SW 1271 (cell line): ENCODE measurements at regions not wholly inside any gene's neighbourhood (a gene's known extent, or its start where the extent isn't known, plus 50 kb on each side); places are given as distances from the start of the nearest gene placed in this dataset.
"Not testable (repeated sequence)": the region's sequence is repeated elsewhere in the genome, so short reads cannot be mapped to it uniquely, and the experiment has no call there.

Source experiments
- DNase-seq, 2 experiments: peaks; one replicate each; lab custom pipeline; 2025; lab: John Stamatoyannopoulos, UW

- no peak for DNase-seq
Measured at GRCh38 chr5:17364987-17365810, 132.8 kb upstream of the TAF11L2 start.

- DNase-seq, result no peak
Measured at GRCh38 chr5:17365811-17366138, 132.3 kb upstream of the TAF11L2 start.

DNA sequence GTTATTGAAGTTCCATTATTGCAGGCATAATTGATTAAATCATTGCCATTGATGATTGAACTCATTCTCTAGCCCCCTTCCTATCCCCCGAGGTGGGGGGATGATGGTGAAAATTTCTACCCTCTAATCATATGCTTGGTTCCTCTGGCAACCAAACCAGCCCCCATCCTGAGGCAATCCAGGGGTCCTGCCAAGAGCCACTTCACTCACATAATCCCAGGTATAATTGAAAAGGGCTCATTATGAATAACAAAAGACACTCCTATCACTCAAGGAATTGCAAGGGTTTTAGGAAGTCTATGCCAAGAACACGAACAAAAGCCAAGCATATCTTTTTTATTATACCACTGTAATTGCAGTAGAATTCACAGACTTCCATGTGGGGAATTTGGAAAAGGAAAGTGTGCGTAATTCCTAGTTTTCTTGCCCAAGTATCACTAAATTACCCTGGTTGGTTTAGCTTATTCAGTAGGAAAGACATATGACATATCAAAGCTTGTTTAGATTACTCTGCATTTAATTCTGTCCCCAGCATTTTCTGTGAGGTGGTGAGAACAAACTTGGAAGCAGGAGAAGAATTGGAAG, 130.7 kb upstream of the TAF11L2 start:
- no peak for DNase-seq

DNA sequence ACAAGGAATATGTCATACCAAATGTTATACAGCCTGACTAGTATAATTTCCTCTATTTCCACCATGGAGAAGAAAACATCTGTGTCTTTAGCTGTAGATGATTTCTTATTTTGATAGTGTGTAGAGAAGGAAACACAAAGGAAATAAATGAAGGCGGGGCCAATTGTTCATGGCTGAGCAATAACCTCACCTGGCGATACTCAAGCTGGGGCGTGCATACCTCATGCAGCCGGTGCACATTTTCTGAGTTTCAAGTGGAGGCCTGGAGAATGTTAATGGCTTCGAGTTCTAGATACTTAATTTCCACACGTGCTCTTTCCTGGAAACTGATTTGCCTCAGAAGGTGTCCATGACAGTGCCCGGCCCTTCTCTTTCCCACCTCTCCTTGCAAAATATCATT, 127.4 kb upstream of the TAF11L2 start:
- no peak for DNase-seq

DNA sequence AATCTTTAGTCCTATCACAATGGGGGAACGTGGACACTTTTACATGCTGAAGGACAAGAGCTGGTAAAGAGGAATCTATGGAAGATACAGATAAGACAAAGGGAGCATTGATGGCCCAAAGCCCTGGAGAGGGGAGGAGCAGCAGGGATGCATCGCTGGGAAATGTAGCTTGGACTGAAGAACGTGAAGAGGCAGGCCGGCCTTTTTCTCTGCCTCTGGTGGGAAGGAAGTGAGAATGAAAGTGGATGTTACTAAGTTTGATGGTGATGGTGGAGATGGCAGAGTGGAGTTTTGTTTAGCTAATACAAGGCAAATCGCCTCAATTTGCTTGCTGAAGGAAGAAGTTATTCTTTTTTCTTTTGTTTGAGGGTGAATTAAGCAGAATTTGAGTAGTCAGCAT, 124.6 kb upstream of the TAF11L2 start:
- DNase-seq, result no peak

DNA sequence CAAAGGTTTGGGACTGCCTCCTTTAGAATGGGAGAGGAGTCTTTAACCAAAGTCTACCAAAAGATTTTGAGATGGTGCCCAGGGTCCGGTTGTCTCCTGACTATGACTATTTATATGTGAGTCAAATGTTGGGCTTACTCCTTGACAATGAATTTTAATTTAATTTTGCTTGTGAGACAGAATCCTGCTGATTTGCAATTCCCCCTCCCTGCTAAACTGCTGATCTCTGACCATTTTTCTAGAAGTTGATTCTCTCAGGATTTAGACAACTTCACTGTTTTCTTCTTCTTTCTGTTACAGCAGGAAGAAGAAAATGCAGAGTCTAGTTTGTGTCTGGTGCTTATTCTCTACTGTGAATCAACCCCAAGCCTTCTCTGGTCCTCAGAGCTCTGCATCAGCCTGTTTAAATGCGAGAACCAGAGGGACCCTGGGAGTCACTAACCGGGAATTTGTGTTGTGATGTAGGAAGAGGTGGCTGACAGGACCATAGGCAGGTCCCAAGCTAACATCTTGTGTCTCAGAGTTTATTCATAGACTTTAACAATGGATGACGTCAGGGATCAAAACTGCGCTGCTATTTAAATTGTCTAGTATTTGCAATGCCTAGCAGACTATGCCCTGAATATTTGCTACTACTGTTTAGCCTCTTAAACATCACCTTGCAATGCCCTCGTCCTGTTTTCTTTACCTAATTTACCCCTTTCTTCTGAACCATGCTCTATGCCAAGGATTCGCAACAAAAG, 124.0 kb upstream of the TAF11L2 start:
- DNase-seq, result no peak

DNA sequence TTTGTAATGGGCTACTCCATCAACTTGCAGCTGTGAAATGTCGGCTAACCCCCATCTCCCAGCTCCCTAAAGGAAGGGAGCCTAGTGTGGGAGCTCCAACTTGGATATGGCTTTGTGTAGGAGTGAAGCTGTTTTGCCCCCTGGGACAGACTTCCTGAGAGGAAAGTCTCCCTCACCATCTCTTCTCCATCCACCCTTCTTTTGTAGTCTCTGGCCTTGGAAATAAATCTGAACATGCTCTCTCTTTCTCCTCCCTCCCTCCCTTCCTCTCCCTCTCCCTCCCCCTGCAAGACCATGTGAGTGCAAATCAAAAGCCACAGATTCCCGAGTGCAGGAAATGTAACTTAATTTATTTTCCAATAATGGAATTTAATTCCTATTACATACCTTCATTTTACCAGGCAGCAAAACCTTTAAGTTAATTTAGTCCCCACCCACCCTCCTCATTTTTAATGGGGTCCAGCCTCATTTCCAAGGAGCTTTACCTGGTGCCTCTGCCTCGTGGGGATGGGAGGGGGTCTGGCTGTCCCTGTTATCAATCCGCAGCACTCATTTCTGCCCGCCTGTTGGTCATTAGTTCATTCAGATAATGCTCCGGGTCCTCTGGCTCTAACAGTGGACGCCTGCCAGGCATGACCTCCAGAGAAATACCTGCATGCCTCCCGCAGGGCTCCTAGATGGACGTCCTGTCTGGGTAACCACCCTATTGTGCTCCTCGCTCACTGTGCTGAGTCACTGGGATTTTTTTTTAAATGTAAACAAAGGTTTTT, 122.9 kb upstream of the TAF11L2 start:
- DNase-seq, result no peak

- DNase-seq, result not testable (repeated sequence)
Measured at GRCh38 chr5:17375886-17376285, 122.1 kb upstream of the TAF11L2 start.

DNA sequence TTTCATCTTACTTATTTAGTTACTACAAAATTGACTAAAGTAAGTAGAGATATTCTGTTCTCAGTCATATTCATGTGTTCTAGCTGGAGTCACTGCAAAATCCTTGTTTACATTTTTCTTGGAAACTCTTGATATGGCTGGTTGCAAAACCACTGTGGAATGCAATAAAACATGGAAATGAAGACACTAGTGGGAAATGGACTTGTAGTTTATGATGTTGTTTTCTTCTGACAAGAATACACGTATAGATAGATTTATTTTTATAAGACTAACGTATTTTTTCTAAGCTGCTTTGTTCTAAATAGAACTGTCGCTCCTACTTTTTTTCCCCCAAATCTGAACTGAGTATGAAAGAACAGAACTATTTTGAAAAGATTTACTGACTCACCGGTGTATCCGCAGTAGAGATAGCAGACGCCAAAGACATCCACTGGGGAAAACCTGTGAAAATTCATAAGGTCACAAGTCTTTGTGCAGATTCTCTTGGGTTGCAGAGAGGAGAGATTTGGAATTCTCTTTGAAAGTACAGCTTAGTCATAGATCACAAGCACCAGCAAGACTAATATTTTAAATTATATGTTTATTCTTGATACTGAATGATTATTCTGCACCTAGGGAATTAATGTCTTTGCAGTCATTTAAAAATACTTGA, 119.6 kb upstream of the TAF11L2 start:
- DNase-seq, result no peak

- no peak for DNase-seq
Measured at GRCh38 chr5:17379100-17379951, 118.7 kb upstream of the TAF11L2 start.

DNA sequence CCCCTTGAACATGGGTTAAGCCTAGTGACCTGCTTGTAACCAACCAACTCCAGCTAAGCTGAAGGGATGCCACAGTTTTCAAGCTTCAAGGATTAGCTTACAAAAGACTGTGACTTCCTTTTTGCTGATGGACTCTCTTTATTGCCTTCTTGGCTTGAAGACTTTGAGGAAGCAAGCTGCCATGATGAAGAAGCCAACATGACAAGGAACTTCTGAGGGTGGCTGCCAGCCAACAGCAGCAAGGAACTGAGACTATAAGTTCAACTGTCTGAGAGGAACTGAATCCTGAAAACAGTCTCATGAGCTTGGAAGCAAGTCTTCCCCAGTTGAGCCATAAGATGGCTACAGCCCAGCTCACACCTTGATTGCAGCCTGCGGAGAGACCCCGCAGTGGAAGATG, 116.1 kb upstream of the TAF11L2 start:
- no peak for DNase-seq

GRCh38 chr5:17383526-17383925, 114.5 kb upstream of the TAF11L2 start:
- no peak for DNase-seq

DNA sequence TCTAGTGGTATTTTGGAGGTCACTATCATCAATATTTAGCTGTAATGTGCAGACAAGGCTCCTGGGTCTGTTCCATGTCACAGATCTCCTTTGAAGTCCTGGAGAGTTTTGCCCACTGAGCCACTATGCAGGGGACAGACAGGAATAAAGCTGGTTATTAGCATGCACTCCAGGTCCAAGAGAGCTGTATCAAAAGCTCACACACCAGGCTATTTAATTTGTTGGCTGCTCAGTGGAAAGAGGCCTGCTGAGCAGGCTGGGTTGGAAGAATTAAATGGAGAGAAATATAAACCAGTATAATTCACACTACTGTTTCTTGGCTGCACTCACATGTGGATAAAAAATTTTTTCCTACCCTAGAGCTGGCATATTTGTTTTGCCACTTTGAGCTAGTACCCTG, 113.8 kb upstream of the TAF11L2 start:
- DNase-seq, result no peak

DNA sequence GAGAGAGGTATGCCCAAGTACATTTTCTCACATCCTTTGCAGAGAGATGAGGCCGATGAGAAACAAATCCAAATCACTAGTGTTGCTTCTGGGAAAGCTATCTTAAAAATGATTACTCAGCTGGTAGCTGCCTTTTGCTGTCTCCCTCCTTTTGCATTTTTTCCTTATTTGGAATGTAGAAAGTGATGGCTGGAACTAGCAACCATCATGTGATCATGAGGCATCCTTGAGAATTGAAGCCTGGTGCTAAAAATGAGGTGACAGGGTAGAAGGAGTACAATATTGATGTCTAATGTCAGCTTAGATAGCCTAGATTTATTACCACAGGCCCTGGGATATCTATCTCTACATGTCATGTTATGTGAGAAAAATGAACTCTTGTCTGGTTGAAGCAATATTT, 109.3 kb upstream of the TAF11L2 start:
- DNase-seq, result no peak

DNA sequence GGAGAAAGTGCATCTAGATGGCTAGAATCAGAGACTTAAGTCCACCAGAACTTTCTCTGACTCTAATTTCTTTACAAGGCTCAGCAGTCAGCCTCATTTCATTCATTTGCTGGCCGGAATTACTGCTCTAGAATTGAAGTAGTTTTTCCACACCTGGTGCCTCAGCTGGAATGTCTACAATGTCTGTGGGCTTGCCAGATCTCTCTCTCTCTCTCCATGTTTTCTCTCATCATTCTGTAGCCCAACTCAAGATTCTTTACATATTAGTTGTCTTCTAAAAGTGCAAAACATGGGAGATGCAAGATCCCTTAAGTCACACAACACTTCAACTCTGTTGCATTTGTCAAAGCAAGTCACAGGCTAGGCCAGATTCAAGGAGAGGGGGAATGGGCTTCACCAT, 103.9 kb upstream of the TAF11L2 start:
- DNase-seq, result no peak

DNA sequence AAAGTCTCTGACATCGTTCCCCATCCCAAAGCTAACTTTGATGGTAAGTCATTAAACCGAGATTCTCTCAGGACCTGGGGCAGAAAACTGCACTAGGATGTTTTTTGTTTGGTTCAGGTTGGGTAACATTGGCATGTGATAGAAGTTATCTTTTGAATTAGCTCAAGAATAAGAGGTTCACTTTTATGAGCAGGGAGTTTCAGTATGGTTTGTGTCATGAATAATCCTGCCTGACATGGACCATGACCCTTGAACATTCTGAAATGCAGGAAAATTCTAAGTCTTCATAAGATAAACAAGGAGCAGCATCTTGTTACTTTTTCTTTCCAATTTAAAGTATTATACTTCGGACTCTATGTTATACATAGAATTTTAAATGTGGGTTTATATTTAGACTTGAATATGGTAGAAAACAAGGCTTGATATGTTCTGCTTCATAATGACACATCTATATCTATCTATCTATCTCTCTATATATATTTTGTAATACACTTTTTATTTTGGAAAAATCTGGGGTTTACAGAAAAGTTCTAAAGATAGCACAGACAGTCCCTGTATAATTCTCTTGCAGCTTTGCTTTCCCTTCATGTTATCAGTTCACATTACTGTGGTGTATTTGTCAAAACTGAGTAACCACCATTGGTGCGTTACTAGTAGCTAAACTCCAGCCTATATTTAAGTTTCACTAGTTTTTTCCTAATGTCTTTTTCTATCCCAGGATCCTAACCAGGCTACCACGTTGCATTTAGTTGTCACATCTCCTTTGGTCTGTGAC, 102.7 kb upstream of the TAF11L2 start:
- no peak for DNase-seq

GRCh38 chr5:17396247-17396646, 101.8 kb upstream of the TAF11L2 start:
- DNase-seq, result no peak

DNA sequence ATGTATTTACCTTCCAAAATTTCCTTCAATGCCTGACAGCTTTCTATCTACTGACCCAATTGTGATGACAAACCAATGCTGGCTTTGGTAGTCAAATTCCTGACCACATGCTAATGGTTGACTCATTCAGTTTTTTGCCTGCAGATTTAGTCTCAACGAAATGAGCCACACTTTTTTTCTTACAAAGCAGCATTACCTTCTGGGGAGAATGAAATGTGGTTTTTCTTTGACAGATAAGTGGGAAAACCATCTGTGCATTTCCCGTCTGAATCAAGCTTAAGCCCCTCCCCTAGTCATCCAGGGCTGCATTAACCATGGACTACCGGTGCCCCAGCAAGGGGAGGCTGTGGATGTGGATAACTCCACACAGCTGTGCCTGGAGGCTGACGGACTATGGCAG, 99.6 kb upstream of the TAF11L2 start:
- no peak for DNase-seq

DNA sequence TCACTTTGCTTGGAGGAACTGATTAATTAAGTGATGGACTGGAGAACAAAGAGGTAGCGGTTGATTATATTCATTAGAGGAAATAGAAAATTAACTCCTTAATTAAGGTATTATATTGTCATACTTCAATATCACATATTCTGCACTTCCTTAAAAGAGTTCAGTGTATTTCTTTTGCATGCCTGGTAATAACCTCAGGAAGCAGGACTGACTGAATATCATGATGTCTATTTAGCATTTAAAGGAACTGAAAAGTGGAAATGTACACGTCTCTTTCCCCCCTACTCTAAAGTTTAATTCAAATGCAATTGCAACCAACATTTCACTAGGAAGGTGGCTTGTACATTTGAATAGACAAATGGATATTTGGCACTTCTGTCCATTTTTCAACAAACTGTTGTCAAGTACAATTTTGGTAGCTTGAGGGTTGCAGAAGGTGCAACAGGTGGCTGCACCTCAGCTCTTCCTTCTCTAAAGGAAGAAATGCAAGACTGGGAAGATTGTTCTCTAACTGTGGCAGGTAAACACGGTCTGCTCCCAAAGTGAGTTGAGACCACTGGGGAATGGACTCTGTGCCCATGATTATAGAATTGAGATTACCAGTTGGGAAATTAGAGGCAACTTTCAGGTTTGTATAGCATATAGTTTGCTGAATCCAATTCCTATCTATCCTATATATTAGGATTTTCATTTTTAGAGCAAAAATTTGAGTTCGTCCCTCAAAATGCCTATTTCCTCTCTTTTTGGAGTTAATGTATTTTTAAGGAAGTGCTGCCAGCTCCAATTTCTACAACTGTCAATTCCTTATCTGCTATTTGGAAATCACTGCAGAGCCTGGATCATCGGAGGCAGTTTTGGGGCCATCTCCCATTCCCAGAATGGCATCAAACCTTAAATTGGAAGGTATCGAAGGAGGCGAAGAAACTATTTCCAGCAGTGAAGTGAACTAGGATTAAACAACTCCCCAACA, 98.9 kb upstream of the TAF11L2 start:
- no peak for DNase-seq
